Urothelium cell line (cell line): ENCODE measurements at regions not wholly inside any gene's neighbourhood (a gene's known extent, or its start where the extent isn't known, plus 50 kb on each side); places are given as distances from the start of the nearest gene placed in this dataset.
A peak's percentile ranks its signal among the peaks of the same experiment; 100 is the strongest.

Experiments
- DNase-seq: peaks from one replicate; pipeline ENCODE4 v3.0.0; 2011; ENCODE audit warnings: low spot score, mixed read lengths
- FAIRE-seq: peaks from 2 replicates; lab custom pipeline; 2011; peaks lifted over from hg19 to GRCh38; lab: Jason Lieb, UNC

- FAIRE-seq (no peak), DNase-seq (peak; percentile 84)
These were observed 189.6 kb downstream of the BCOR start for GRCh38 chrX:39907964-39908661.

GRCh38 chrX:39909996-39910395 is 187.8 kb downstream of the BCOR start:
- no peak for FAIRE-seq
- no peak for DNase-seq

- FAIRE-seq (no peak), DNase-seq (no peak)
These were observed 187.1 kb downstream of the BCOR start for GRCh38 chrX:39910651-39911050.

GRCh38 chrX:39911278-39911897 is 186.4 kb downstream of the BCOR start:
- FAIRE-seq = no peak
- no peak for DNase-seq

GRCh38 chrX:39912126-39912525 is 185.6 kb downstream of the BCOR start:
- DNase-seq (no peak), FAIRE-seq (no peak)

GRCh38 chrX:39915081-39915480 is 182.7 kb downstream of the BCOR start:
- DNase-seq (no peak), FAIRE-seq (no peak)

- FAIRE-seq (no peak), DNase-seq (no peak)
These were observed 182.2 kb downstream of the BCOR start for GRCh38 chrX:39915596-39915995.

GRCh38 chrX:39921838-39922237 is 175.9 kb downstream of the BCOR start:
- FAIRE-seq = no peak
- no peak for DNase-seq

GRCh38 chrX:39922488-39922887 is 175.3 kb downstream of the BCOR start:
- no peak for DNase-seq
- FAIRE-seq = no peak

GRCh38 chrX:39922926-39923325 is 174.8 kb downstream of the BCOR start:
- no peak for FAIRE-seq

GRCh38 chrX:39927380-39927779 is 170.4 kb downstream of the BCOR start:
- FAIRE-seq = no peak
- no peak for DNase-seq

More at GRCh38 chrX:39922926-39923325, 174.8 kb downstream of the BCOR start:
- no peak for DNase-seq

GRCh38 chrX:39928704-39929378 is 168.9 kb downstream of the BCOR start:
- no peak for DNase-seq
- no peak for FAIRE-seq

- no peak for FAIRE-seq
These were observed 168.3 kb downstream of the BCOR start for GRCh38 chrX:39929379-39930025.

GRCh38 chrX:39930786-39931528 is 166.8 kb downstream of the BCOR start:
- FAIRE-seq = no peak

More at GRCh38 chrX:39929379-39930025, 168.3 kb downstream of the BCOR start:
- DNase-seq = no peak

GRCh38 chrX:39931529-39932282 is 166.1 kb downstream of the BCOR start:
- DNase-seq (no peak), FAIRE-seq (no peak)

More at GRCh38 chrX:39930786-39931528, 166.8 kb downstream of the BCOR start:
- no peak for DNase-seq

GRCh38 chrX:39935411-39936064 is 162.2 kb downstream of the BCOR start:
- DNase-seq (no peak), FAIRE-seq (no peak)

- DNase-seq (no peak), FAIRE-seq (no peak)
These were observed 160.6 kb downstream of the BCOR start for GRCh38 chrX:39936886-39937770.

GRCh38 chrX:39938466-39938865 is 159.3 kb downstream of the BCOR start:
- DNase-seq = no peak
- no peak for FAIRE-seq

GRCh38 chrX:39939678-39940077 is 158.1 kb downstream of the BCOR start:
- FAIRE-seq = no peak
- DNase-seq = no peak
